Renal cortex interstitium (tissue), 11 donors: ENCODE measurements at regions not wholly inside any gene's neighbourhood (a gene's known extent, or its start where the extent isn't known, plus 50 kb on each side); places are given as distances from the start of the nearest gene placed in this dataset.
"Not testable (repeated sequence)": the region's sequence is repeated elsewhere in the genome, so short reads cannot be mapped to it uniquely, and the experiment has no call there.

Experiments
- DNase-seq, 11 donors: peaks; one replicate each; pipeline ENCODE4 v3.0.0-alpha.2; 2013; ENCODE audit warnings: low read depth in 9 of 11, low spot score in 4 of 11; ENCODE audit errors: extremely low read depth in 1 of 11

DNA sequence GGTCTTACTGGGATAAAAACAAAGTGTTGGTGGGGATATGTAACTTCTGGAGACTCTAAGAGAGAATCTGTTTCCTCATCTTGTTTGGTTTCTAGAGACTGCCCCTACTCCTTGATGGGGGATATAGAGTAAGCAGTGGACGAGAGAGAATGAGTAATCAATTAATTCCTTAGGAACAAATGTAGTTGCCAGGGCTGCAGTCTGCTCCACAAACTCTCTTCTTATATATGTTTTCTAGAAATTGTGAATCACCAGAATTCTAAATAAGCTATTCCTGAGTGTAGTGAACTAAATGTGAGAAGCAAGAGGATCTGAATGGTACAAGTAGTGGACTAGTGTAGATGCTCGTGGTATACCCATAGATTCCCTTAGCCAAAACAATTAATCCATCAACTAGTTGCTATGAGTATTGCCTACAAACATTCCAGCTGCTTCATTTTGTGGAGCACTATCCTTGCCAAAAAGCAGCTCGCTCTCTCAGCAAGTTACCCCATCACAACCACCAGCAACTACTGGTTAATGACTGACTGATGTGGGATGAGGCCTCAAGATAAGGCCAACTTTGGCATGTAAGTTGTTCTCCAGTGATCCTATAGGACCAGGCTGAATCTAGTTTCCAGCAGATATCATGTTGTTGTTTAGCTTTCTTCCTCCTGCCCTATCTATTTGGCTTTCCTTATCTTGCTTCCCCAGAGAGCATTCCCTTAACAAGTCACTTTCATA, 273.0 kb downstream of the SLC7A11 start:
- DNase-seq = no peak

DNA sequence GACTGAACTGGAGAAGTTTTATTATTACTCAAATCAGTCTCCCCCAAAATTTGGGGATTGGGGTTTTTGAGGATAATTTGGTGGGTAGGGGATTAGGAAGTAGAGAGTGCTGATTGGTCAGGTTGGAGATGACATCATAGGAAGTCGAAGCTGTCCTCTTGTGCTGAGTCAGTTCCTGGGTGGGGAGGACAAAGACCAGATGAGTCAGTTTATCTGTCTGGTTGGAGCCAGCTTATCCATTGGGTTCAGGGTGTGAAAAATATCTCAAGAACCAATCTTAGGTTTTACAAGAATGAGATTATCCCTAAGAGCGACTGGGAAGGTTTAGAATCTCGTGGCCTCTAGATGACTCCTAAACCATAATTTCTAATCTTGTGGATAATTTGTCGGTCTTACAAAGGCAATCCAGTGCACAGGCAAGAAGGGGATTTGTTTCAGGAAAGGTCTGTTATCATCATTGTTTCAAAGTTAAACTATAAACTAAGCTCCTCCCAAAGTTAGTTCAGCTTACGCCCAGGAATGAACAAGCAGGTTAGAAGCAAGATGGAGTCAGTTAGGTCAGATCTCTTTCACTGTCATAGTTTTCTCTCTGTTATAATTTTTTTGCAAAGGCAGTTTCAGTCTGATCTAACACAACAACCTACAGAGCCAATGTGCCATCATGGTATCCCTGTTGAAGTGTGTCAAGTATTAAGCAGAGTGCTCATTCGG, 274.5 kb downstream of the SLC7A11 start:
- DNase-seq = no peak

- no peak for DNase-seq
Observed at GRCh38 chr4:137966504-137966903, 275.6 kb downstream of the SLC7A11 start.

DNA sequence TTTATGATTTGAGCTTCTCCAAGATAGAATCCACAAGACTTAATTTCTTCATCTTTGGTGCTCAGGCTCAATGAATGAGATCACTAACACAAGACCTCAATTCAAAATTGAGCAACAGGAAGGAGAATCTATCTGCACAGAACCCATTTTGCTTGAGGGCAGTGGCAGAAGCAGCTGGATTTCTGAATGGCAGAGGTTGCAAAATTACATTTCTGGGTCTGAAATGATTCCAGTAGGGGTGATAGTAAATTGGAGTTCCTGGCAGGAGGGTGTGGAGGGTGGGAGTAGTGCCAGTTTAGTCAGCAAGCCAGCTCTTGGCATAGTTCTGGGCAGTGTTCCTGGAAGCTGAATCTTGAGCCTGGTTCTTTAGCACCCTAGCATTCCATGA, 281.1 kb downstream of the SLC7A11 start:
- no peak for DNase-seq

DNA sequence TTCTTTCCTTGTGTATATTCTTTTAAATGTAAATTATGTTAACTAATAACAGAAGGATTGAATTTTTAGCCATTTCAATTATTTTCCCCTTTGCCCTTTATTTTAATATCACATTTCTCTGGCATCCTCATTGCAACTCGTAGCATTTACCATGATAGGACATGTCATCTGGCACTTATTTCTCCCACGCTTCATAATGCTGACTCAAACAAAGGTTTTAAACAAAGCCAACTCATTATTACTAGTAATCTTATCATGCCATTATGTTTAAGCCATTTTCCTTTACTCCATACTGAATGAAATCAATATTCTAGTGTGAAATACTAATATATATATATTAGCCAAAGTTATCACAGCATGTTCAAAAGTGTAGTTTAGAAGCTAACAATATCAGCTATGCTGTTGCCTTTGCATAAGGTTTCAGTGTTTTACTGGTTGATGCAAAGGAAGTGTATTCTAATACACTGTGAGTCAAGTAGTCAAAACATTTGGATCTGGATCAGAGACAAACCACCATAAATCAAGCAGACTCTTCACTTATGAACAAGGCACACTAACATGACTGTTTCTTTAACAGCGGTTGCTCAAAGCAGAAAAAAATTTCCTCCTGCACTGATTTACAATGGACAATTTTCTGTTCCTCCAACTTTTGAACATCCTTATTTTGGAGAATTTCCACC, 281.6 kb downstream of the SLC7A11 start:
- peak in 8 of 11 donors; percentile 4 to 49 (median 20) for DNase-seq

DNA sequence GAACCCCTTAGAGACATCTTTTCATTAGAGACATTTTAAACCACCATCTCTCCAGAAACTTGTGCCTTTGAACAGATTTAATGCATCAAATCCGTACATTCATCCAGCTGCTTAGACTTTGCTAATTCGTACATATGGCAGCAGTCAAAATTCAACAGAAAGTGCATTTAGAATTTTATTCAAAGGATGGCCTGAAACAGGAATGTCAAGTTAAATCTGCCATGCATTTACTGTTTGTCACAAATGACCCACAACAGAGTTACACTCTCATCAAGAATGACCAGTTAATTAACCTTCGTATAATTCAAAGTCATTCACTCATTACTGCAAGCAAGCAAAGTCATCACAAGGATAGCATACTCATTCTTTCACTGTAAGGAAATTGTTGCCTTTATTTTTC, 284.3 kb downstream of the SLC7A11 start:
- peak; percentile 15 to 60 (median 29) for DNase-seq

DNA sequence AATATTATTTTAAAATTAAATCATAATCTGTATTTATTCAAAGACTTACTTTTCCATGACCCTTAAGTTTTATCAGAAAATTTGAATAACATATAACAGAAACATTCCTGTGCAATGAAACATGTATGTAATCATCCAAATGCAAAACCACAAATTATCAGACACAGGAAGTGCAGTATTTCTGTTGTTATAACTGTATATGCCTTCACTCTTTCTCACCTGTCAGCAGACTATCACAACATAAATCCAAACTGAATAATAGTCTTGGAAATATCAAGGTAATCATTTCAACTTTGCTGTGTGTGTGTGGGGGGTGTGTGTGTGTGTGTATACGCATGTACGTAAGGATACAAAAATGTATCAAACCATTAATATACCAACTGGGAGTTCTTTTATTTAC, 285.9 kb downstream of the SLC7A11 start:
- no peak for DNase-seq

DNA sequence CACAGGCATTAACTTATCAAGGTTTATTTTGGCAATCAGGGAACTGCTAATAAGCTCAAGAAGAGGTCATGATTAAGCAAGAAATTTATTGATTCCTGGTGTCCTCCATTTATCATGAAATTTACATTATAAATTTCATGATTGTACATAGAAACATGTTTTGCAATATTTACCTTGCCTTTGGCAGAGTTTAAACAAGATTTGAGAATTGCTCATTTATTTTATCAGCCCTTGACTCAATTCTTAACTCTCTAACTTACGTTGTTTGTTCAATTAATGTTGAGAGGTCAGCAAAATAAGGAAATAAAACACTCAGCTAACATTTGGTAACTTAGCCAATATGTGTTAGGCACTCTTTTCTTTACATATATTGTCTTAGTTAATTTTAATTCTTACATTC, 286.6 kb downstream of the SLC7A11 start:
- no peak for DNase-seq

- DNase-seq = no peak
Observed at GRCh38 chr4:137952116-137952515, 290.0 kb downstream of the SLC7A11 start.

GRCh38 chr4:137950286-137950685, 291.9 kb downstream of the SLC7A11 start:
- no peak for DNase-seq

DNA sequence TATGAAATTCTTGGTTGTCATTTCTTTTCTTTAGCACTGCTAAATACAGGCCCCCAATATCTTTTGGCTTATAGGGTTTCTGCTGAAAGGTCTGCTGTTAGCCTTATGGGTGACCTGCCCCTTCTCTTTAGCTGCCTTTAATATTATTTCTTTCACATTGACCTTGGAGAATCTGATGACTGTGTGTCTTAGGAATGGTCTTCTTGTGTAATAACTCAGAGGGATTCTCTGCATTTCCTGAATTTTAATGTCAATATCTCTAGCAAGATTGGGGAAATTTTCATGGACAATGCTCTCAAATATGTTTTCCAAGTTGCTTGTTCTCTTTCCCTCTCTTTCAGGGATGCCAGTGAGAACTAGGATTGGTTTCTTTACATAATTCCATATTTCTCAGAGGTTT, 292.4 kb downstream of the SLC7A11 start:
- DNase-seq = no peak

DNA sequence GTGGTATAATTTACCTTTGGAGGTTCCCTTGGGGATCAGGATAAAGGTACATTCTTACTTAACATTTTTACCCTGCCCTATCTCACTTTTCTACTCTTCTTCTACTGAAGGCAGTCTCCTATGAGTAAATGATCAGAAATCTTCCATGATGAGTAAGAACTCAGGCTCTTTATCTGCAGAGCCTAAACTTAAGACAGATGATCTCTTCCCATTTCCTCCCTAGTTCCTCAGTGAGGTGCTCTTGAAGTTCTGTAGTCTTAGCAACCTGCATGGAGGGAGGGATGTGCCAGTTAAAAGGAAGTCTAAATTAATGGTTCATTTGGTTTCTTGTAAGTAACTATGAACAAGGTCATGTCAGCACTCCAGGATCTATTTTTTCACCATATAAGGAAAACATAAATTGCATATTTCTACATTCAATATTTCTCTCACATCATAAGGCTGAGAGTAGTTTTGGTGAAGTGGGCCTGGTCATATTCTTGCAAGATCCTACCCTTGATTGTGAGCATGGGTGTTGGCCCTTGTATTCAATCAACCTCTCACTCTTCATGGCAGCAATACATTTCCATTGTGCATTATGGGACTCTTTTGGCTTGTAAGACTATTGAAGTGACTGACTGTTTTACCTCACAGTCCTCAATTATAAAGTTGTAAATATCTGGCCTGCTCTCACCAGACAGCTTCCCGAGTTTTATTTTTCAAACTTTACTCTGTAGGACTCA, 295.5 kb downstream of the SLC7A11 start:
- no peak for DNase-seq

DNA sequence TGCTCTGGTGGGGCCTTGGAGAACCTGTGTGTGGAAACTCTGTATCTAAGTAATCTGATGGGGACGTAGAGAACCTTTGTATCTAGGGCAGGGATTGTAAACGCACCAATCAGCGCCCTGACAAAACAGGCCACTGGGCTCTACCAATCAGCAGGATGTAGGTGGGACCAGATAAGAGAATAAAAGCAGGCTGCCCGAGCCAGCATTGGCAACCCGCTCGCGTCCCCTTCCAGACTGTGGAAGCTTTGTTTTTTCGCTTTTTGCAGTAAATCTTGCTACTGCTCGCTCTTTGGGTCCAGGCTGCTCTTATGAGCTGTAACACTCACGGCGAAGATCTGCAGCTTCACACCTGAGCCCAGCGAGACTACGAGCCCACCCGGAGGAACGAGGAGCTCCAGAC, 299.3 kb downstream of the SLC7A11 start:
- not testable (repeated sequence) for DNase-seq

DNA sequence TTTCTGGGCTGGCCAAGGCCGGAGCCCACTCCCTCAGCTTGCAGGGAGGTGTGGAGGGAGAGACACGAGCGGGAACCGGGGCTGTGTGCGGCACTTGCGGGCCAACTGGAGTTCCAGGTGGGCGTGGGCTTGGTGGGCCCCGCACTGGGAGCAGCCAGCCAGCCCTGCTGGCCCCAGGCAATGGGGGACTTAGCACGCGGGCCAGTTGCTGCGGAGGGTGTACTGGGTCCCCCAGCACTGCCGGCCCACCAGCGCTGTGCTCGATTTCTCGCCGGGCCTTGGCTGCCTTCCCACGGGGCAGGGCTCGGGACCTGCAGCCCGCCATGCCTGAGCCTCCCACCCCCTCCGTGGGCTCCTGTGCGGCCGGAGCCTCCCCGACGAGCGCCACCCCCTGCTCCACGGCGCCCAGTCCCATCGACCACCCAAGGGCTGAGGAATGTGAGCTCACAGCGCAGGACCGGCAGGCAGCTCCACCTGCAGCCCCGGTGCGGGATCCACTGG, 300.1 kb downstream of the SLC7A11 start:
- DNase-seq = not testable (repeated sequence)

GRCh38 chr4:137934911-137935310, 307.2 kb downstream of the SLC7A11 start:
- DNase-seq = no peak

DNA sequence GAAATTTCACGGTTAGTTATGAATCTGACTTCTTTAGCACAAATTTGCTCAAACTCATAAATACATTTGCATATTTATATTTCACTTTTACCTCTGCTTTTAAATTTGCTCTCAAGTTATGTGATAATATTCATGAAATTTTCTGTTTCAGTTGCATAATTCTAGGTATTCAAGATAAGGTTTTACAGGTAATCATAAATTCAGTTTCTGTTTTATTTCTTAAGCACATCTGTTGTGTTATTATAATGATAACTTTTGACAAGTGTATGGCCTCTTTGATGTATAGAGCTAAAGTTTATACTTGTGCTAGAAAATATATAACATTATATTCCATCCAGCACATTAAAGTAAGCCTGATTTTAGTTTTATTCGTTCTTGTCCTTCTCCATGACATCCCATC, 308.1 kb downstream of the SLC7A11 start:
- DNase-seq = no peak

DNA sequence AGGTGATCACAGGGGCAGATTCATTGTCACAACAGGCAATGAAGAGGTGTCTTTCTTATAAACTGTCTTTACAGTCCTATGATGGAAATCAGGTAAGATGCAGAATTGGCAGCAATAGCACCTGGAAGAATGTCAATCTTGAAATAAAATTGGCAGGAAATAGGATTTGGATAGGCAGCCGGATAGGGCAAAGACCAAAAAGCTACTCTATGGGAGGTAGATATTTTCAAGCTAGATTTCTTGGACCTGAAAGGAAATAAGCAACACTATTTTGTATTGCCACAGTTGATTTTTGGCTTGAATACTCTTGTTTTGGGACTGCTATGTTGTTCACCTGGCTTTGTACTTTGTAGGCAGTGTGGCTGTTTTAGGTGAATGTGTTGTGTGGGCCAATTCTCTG, 314.2 kb downstream of the SLC7A11 start:
- no peak for DNase-seq

GRCh38 chr4:137923494-137923893, 318.7 kb downstream of the SLC7A11 start:
- DNase-seq = no peak

DNA sequence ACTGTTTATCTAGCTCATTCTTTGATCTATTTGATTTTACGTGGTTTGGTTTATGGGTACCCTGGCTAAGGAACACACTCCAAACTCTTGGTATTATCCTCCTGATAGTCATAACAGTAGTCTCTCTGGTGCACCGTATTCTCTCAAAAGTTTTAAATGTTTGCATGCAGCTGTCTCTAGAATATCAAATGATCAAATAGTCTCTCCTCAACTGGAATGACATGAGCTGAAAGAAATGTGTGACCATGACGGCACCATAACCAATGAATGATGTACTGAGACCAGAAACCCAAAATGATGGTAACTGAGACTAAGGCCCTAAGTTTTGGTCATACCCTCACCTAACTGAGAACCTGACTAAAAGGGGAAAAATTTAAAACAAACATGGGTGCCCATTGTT, 319.4 kb downstream of the SLC7A11 start:
- no peak for DNase-seq
